Loucy (cell line): ENCODE measurements at regions not wholly inside any gene's neighbourhood (a gene's known extent, or its start where the extent isn't known, plus 50 kb on each side); places are given as distances from the start of the nearest gene placed in this dataset.

Source experiments
- H2AFZ ChIP-seq: fragments of 200-600 bp; sonication (generic); 2 replicates; pipeline ENCODE4 v1.6.0; 2016; ENCODE audit warnings: antibody characterized with exemption, mild to moderate bottlenecking, low read length, moderate library complexity
- H3F3A ChIP-seq: fragments of 200-600 bp; 2 replicates; pipeline ENCODE4 v1.6.0; 2016; ENCODE audit warnings: antibody characterized with exemption, low read depth, mild to moderate bottlenecking
- H3K27me3 ChIP-seq: fragments of 200-600 bp; sonication (generic); 2 replicates; pipeline ENCODE4 v1.6.1; 2014; ENCODE audit warnings: low read length, mild to moderate bottlenecking; ENCODE audit not compliant: insufficient read depth, poor library complexity, severe bottlenecking
- H3K36me3 ChIP-seq: fragments of 200-600 bp; sonication (generic); 2 replicates; pipeline ENCODE4 v1.6.1; 2016; ENCODE audit warnings: low read length; ENCODE audit not compliant: insufficient read depth
- H3K4me1 ChIP-seq: fragments of 200-600 bp; sonication (generic); 2 replicates; pipeline ENCODE4 v1.5.1; 2014; ENCODE audit warnings: low read length, mild to moderate bottlenecking; ENCODE audit not compliant: insufficient read depth, poor library complexity, severe bottlenecking
- H3K4me2 ChIP-seq: fragments of 200-600 bp; sonication (generic); 2 replicates; pipeline ENCODE4 v1.6.0; 2014; ENCODE audit warnings: antibody characterized with exemption, low read length, low read depth, mild to moderate bottlenecking; ENCODE audit not compliant: poor library complexity, severe bottlenecking
- H3K4me3 ChIP-seq: fragments of 200-600 bp; sonication (generic); 2 replicates; pipeline ENCODE4 v1.5.1; 2014; ENCODE audit warnings: low read length, mild to moderate bottlenecking, mixed read lengths; ENCODE audit not compliant: poor library complexity, severe bottlenecking
- H3K79me2 ChIP-seq: fragments of 200-600 bp; sonication (generic); 2 replicates; pipeline ENCODE4 v1.6.1; 2014; ENCODE audit warnings: low read length; ENCODE audit not compliant: insufficient read depth
- H3K9ac ChIP-seq: fragments of 200-600 bp; sonication (generic); 2 replicates; pipeline ENCODE4 v1.6.0; 2014; ENCODE audit warnings: mild to moderate bottlenecking, low read depth, low read length, moderate library complexity; ENCODE audit not compliant: poor library complexity, severe bottlenecking
- H3K9me2 ChIP-seq: fragments of 200-600 bp; sonication (generic); replicated peaks from 2 replicates; pipeline ENCODE4 v1.6.1; 2016; ENCODE audit warnings: low read depth, low read length, mixed read lengths
- H3K9me3 ChIP-seq: fragments of 200-600 bp; sonication (generic); 2 replicates; pipeline ENCODE4 v1.6.1; 2014; ENCODE audit warnings: mild to moderate bottlenecking, antibody characterized with exemption, low read length, low read depth; ENCODE audit not compliant: insufficient read depth
- H4K20me1 ChIP-seq: fragments of 200-600 bp; sonication (generic); 2 replicates; pipeline ENCODE4 v1.6.0; 2014; ENCODE audit warnings: antibody characterized with exemption, low read length, mild to moderate bottlenecking; ENCODE audit not compliant: insufficient read depth, poor library complexity, severe bottlenecking
- EZH2phosphoT487 ChIP-seq: fragments of 200-600 bp; IDR thresholded peaks from 2 replicates; pipeline ENCODE4 v1.6.1; 2018; ENCODE audit warnings: antibody characterized with exemption, mild to moderate bottlenecking, moderate library complexity, borderline replicate concordance
- TF ChIP-seq, protein P1 (sequence below): fragments of 200-600 bp; sonication (generic); conservative IDR thresholded peaks from 2 replicates; pipeline ENCODE4 v1.5.1; 2014; ENCODE audit warnings: mild to moderate bottlenecking, antibody characterized with exemption, low read length

DNA sequence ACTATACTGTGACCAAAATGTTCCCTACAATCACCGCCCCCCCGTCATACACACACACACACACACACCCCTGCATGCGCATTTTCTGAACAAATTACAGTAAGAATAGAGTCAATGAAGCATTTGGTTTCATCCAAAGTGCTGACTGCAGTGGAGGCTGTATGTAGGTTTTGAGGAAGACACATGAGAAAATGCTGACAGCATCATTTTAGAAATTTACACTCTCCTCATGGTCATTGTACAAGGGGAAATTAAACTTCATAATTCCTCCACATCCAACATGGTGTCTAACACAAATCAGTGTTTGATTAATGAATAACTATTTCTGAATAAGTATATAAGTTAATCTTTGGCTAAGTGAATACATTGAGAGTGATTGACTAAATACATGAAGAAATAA, 1126.8 kb upstream of the PHF14 start:
- no peak for TF ChIP-seq EZH2phosphoT487
- TF ChIP-seq, protein P1, sequence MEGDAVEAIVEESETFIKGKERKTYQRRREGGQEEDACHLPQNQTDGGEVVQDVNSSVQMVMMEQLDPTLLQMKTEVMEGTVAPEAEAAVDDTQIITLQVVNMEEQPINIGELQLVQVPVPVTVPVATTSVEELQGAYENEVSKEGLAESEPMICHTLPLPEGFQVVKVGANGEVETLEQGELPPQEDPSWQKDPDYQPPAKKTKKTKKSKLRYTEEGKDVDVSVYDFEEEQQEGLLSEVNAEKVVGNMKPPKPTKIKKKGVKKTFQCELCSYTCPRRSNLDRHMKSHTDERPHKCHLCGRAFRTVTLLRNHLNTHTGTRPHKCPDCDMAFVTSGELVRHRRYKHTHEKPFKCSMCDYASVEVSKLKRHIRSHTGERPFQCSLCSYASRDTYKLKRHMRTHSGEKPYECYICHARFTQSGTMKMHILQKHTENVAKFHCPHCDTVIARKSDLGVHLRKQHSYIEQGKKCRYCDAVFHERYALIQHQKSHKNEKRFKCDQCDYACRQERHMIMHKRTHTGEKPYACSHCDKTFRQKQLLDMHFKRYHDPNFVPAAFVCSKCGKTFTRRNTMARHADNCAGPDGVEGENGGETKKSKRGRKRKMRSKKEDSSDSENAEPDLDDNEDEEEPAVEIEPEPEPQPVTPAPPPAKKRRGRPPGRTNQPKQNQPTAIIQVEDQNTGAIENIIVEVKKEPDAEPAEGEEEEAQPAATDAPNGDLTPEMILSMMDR, result no peak
- H2AFZ ChIP-seq, result no peak overlapping the region

DNA sequence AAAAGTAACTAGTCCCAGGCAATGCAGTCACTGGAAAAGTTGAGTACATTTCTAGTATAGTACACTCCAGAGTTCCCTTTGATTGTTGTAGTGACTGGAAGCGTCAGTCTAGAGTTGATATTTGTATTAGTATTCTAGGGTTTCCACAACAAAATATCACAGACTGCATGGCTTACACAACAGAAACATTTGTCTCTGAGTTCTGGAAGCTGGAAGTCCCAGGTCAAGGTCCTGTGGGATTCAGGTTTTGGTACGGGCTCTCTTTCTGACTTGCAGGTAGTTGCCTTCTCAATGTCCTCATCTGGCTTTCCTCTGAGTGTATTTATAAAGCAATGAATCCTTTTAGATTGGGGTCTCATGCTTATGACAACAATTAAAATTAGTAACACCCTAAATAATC, 1119.1 kb upstream of the PHF14 start:
- Histone ChIP-seq H4K20me1 (no peaks in the 10 kb centered on the region), H3K36me3 (no peaks in the 10 kb centered on the region), H3K9me2 (no peaks in the 10 kb centered on the region), H3K9me3 (no peaks in the 10 kb centered on the region), H3K4me2 (no peak overlapping the region), H2AFZ (no peak overlapping the region), H3K4me3 (no peak overlapping the region), H3K79me2 (no peaks in the 10 kb centered on the region), H3F3A (no peaks in the 10 kb centered on the region), H3K27me3 (no peaks in the 10 kb centered on the region), H3K9ac (no peak overlapping the region), H3K4me1 (peaks cover 3% of the 10 kb centered on the region)
- TF ChIP-seq, protein P1, result no peak
- no peak for TF ChIP-seq EZH2phosphoT487

More for the DNA sequence above, 1126.8 kb upstream of the PHF14 start:
- no peaks in the 10 kb centered on the region for H3F3A ChIP-seq
- H4K20me1 ChIP-seq, result no peaks in the 10 kb centered on the region
- no peaks in the 10 kb centered on the region for H3K27me3 ChIP-seq
- no peaks in the 10 kb centered on the region for H3K79me2 ChIP-seq
- H3K4me3 ChIP-seq, result no peak overlapping the region
- no peaks in the 10 kb centered on the region for H3K4me1 ChIP-seq
- H3K9ac ChIP-seq, result no peak overlapping the region
- H3K9me3 ChIP-seq, result no peaks in the 10 kb centered on the region
- no peaks in the 10 kb centered on the region for H3K9me2 ChIP-seq
- no peak overlapping the region for H3K4me2 ChIP-seq
- no peaks in the 10 kb centered on the region for H3K36me3 ChIP-seq

DNA sequence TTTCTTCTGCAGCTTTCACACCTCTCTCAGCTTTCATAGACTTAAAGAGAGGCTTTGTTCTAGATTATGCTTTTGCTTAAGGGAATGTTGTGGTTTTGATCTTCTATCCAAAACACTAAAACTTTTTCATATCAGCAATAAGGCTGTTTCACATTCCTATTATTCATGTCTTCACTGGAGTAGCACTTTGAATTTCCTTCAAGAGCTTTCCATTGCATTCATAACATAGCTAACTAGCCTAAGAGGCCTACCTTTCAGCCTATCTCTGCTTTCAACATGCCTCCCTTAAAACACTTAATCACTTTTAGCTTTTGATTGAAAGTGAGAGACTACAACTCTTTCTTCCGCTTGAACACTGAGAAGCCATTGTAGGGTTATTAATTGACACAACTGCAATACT, 1117.0 kb upstream of the PHF14 start:
- no peaks in the 10 kb centered on the region for H3K9me3 ChIP-seq
- no peak for TF ChIP-seq EZH2phosphoT487
- TF ChIP-seq, protein P1, result no peak
- H3K36me3 ChIP-seq, result no peaks in the 10 kb centered on the region
- no peak overlapping the region for H3K9ac ChIP-seq
- no peaks in the 10 kb centered on the region for H3K9me2 ChIP-seq
- peaks cover 3% of the 10 kb centered on the region for H3K4me1 ChIP-seq
- H3K27me3 ChIP-seq, result no peaks in the 10 kb centered on the region
- no peak overlapping the region for H2AFZ ChIP-seq
- H3K79me2 ChIP-seq, result no peaks in the 10 kb centered on the region
- no peak overlapping the region for H3K4me2 ChIP-seq
- no peaks in the 10 kb centered on the region for H3F3A ChIP-seq
- H3K4me3 ChIP-seq, result no peak overlapping the region
- no peaks in the 10 kb centered on the region for H4K20me1 ChIP-seq
